ENCODE measurements at regions not wholly inside any gene's neighbourhood (a gene's known extent, or its start where the extent isn't known, plus 50 kb on each side); places are given as distances from the start of the nearest gene placed in this dataset.

DNA sequence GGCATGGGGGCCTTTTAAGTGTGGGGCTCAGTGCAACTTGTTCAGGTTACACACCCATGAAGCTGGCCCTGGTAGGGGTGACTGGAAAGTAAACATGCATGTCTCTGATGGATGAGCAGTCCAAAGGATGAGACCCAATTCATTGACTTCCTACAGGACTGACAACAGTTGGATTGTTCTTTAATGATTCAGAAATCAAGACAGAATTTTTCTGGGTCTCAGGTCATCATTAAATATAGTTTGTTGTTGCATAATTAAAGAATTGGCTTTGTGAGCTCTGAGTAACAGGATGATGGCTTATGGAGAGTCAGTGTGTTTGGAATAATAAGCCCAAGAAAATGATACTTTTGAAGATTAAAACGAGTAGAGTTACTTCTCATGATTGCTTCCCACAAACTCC lies 604.2 kb upstream of the CLINT1 start:
- no peak overlapping the region for H3K27ac ChIP-seq
- no peak for DNase-seq
- H3K4me3 ChIP-seq, result no peak overlapping the region
- no peak for TF ChIP-seq CTCF (IDR thresholded peaks at IDR 0.05)
- no peak for TF ChIP-seq POLR2A (IDR thresholded peaks at IDR 0.05)
- 57 to 70% (median 67%) methylated on average over 1 of the region's 1 CpG for WGBS, 4 donors
- no peaks in the 10 kb centered on the region for H3K36me3 ChIP-seq (replicated peaks in 1 of 2)
- H3K27me3 ChIP-seq, result no peaks in the 10 kb centered on the region
- intact Hi-C loops (cut with DNase I), result no loop called here
- no peaks in the 10 kb centered on the region for H3K9me3 ChIP-seq (replicated peaks in 1 of 3)
- H3K4me1 ChIP-seq (replicated peaks in 1 of 2), result peaks cover 4 to 26% of the 10 kb centered on the region in 2 donors

- Histone ChIP-seq H3K4me1 (replicated peaks in 1 of 2) (peaks cover 4 to 26% of the 10 kb centered on the region in 2 donors), H3K27me3 (no peaks in the 10 kb centered on the region), H3K36me3 (replicated peaks in 1 of 2) (no peaks in the 10 kb centered on the region), H3K9me3 (replicated peaks in 1 of 3) (no peaks in the 10 kb centered on the region), H3K27ac (no peak overlapping the region), H3K4me3 (no peak overlapping the region)
- TF ChIP-seq POLR2A (IDR thresholded peaks at IDR 0.05) (no peak), CTCF (IDR thresholded peaks at IDR 0.05) (no peak)
- intact Hi-C loops (cut with DNase I), result no loop called here
- WGBS, 4 donors, result 80 to 87% (median 83%) methylated on average over 9 of the region's 9 CpGs
- no peak for DNase-seq
Measured at GRCh38 chr5:158462349-158463114, 603.6 kb upstream of the CLINT1 start.

GRCh38 chr5:158461240-158461854 lies 602.4 kb upstream of the CLINT1 start:
- 52 to 68% (median 62%) methylated on average over 4 of the region's 4 CpGs for WGBS, 4 donors
- intact Hi-C loops (cut with DNase I), result no loop called here
- peaks cover 4 to 33% of the 10 kb centered on the region in 2 donors for H3K4me1 ChIP-seq (replicated peaks in 1 of 2)

More at GRCh38 chr5:158461240-158461854, 602.4 kb upstream of the CLINT1 start:
- TF ChIP-seq POLR2A (IDR thresholded peaks at IDR 0.05) (no peak), CTCF (IDR thresholded peaks at IDR 0.05) (no peak)
- DNase-seq, result peak in 4 of 7 donors; percentile 15 to 45 (median 26)
- no peaks in the 10 kb centered on the region for H3K9me3 ChIP-seq (replicated peaks in 1 of 3)
- no peaks in the 10 kb centered on the region for H3K36me3 ChIP-seq (replicated peaks in 1 of 2)
- no peaks in the 10 kb centered on the region for H3K27me3 ChIP-seq
- no peak overlapping the region for H3K27ac ChIP-seq
- no peak overlapping the region for H3K4me3 ChIP-seq

All from adrenal gland (tissue), 9 donors.